ENCODE measurements at regions not wholly inside any gene's neighbourhood (a gene's known extent, or its start where the extent isn't known, plus 50 kb on each side); places are given as distances from the start of the nearest gene placed in this dataset.

DNA sequence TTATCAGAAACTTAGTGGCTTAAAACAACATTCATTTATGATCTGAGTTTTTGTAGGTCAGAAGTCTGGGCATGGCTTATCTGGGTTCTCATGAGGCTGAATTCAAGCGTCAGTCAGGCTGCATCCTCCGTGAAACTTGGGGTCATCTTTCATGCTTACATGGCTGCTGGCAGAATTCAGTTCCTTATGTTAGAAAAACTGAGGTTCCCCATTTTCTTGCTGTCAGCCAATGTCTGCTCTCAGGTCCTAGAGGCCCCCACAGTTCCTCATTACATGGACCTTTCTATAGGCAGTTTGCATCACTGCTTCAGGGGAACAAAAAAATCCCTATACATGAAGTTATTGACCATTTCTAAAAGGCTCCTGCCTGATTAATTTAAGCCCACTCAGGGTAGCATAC is 83.8 kb upstream of the NMUR2 start:
- TF ChIP-seq, protein P1, sequence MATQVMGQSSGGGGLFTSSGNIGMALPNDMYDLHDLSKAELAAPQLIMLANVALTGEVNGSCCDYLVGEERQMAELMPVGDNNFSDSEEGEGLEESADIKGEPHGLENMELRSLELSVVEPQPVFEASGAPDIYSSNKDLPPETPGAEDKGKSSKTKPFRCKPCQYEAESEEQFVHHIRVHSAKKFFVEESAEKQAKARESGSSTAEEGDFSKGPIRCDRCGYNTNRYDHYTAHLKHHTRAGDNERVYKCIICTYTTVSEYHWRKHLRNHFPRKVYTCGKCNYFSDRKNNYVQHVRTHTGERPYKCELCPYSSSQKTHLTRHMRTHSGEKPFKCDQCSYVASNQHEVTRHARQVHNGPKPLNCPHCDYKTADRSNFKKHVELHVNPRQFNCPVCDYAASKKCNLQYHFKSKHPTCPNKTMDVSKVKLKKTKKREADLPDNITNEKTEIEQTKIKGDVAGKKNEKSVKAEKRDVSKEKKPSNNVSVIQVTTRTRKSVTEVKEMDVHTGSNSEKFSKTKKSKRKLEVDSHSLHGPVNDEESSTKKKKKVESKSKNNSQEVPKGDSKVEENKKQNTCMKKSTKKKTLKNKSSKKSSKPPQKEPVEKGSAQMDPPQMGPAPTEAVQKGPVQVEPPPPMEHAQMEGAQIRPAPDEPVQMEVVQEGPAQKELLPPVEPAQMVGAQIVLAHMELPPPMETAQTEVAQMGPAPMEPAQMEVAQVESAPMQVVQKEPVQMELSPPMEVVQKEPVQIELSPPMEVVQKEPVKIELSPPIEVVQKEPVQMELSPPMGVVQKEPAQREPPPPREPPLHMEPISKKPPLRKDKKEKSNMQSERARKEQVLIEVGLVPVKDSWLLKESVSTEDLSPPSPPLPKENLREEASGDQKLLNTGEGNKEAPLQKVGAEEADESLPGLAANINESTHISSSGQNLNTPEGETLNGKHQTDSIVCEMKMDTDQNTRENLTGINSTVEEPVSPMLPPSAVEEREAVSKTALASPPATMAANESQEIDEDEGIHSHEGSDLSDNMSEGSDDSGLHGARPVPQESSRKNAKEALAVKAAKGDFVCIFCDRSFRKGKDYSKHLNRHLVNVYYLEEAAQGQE (IDR thresholded peaks at IDR 0.05; ENCODE audit: low read depth) = no peak
- TF ChIP-seq, protein P2, sequence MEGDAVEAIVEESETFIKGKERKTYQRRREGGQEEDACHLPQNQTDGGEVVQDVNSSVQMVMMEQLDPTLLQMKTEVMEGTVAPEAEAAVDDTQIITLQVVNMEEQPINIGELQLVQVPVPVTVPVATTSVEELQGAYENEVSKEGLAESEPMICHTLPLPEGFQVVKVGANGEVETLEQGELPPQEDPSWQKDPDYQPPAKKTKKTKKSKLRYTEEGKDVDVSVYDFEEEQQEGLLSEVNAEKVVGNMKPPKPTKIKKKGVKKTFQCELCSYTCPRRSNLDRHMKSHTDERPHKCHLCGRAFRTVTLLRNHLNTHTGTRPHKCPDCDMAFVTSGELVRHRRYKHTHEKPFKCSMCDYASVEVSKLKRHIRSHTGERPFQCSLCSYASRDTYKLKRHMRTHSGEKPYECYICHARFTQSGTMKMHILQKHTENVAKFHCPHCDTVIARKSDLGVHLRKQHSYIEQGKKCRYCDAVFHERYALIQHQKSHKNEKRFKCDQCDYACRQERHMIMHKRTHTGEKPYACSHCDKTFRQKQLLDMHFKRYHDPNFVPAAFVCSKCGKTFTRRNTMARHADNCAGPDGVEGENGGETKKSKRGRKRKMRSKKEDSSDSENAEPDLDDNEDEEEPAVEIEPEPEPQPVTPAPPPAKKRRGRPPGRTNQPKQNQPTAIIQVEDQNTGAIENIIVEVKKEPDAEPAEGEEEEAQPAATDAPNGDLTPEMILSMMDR (IDR thresholded peaks at IDR 0.05 in 2 of 3, conservative IDR thresholded peaks at IDR 0.05 in 1 of 3; ENCODE audit: borderline replicate concordance in 1 of 3, insufficient read depth in 1 of 3, low read depth in 2 of 3, low read length in 2 of 3) = no peak
- TF ChIP-seq YY1 (IDR thresholded peaks at IDR 0.05; ENCODE audit: extremely low read depth, insufficient replicate concordance, low read depth, low read length) (no peak), SIN3A (IDR thresholded peaks at IDR 0.05; ENCODE audit: low read depth) (no peak), ZNF274 (IDR thresholded peaks at IDR 0.05; ENCODE audit: low read depth, low read length) (no peak), FOSL1 (IDR thresholded peaks at IDR 0.05; ENCODE audit: low read depth) (no peak), EGR1 (IDR thresholded peaks at IDR 0.05; ENCODE audit: low read depth) (no peak), SRF (IDR thresholded peaks at IDR 0.05; ENCODE audit: low read depth) (no peak), POLR2AphosphoS5 (IDR thresholded peaks at IDR 0.05; ENCODE audit: low read depth, low read length) (no peak)
